IMR-90 (cell line): ENCODE measurements at regions not wholly inside any gene's neighbourhood (a gene's known extent, or its start where the extent isn't known, plus 50 kb on each side); places are given as distances from the start of the nearest gene placed in this dataset.

Source experiments
- ATAC-seq: fragments of 200-7000 bp; cut with Tn5 transposase; 2 replicates; pipeline ENCODE4 v1.9.1; 2020; ENCODE audit warnings: low read depth, mild to moderate bottlenecking, moderate library complexity
- BruUV-seq: library from RNA; stranded (reverse); fragments of 400-500 nt; replicated peaks from 2 replicates; lab custom pipeline; 2021; lab: Mats Ljungman, UMichigan
- CTCF ChIA-PET: fragments of 300-600 bp; formaldehyde crosslinking; extraction: SDS; loops from one replicate; lab custom pipeline; 2021; ENCODE audit warnings: antibody characterized with exemption; lab: Yijun Ruan, JAX
- POLR2A ChIA-PET: fragments of 300-600 bp; sonication (Branson Sonifier 250); formaldehyde crosslinking; loops from one replicate; lab custom pipeline; 2022; ENCODE audit warnings: antibody characterized with exemption; ENCODE audit not compliant: unreplicated experiment; lab: Charles Lee
- DNase-seq: peaks from one replicate; pipeline ENCODE4 v3.0.0; 2013
- H2AFZ ChIP-seq: replicated peaks from 2 replicates; pipeline ENCODE3; 2013; ENCODE audit warnings: low read length, mild to moderate bottlenecking; ENCODE audit not compliant: poor library complexity
- H2AK5ac ChIP-seq: 2 replicates; pipeline ENCODE4 v1.6.1; 2013; ENCODE audit warnings: low read depth, low read length, inconsistent platforms
- H2AK9ac ChIP-seq: replicated peaks from 2 replicates; pipeline ENCODE3; 2013; ENCODE audit warnings: mild to moderate bottlenecking, low read depth, low read length, moderate library complexity; ENCODE audit not compliant: poor library complexity
- H2BK120ac ChIP-seq: 2 replicates; pipeline ENCODE4 v1.6.1; 2013; ENCODE audit warnings: low read depth, low read length, inconsistent platforms
- H2BK15ac ChIP-seq: 3 replicates; pipeline ENCODE4 v1.6.1; 2013; ENCODE audit warnings: low read depth, low read length, inconsistent platforms
- H2BK20ac ChIP-seq: 2 replicates; pipeline ENCODE4 v1.6.1; 2013; ENCODE audit warnings: low read depth, mild to moderate bottlenecking, inconsistent platforms, low read length, moderate library complexity
- H2BK5ac ChIP-seq: 2 replicates; pipeline ENCODE4 v1.6.1; 2013; ENCODE audit warnings: mild to moderate bottlenecking, low read depth, low read length, inconsistent platforms; ENCODE audit not compliant: poor library complexity, severe bottlenecking
- H3K14ac ChIP-seq: replicated peaks from 2 replicates; pipeline ENCODE4 v1.6.1; 2013; ENCODE audit warnings: low read depth, low read length, inconsistent platforms
- H3K18ac ChIP-seq: 2 replicates; pipeline ENCODE4 v1.6.1; 2013; ENCODE audit warnings: low read depth, low read length, control low read depth
- H3K23ac ChIP-seq: 2 replicates; pipeline ENCODE4 v1.6.1; 2013; ENCODE audit warnings: low read depth, low read length, inconsistent platforms
- H3K27ac ChIP-seq: 2 replicates; pipeline ENCODE4 v1.5.1; 2013; ENCODE audit warnings: mild to moderate bottlenecking, control low read depth, low read length; ENCODE audit not compliant: insufficient read depth
- H3K27me3 ChIP-seq: 2 replicates; pipeline ENCODE4 v1.6.1; 2013; ENCODE audit warnings: low read length; ENCODE audit not compliant: control insufficient read depth, insufficient read depth
- H3K36me3 ChIP-seq: 2 replicates; pipeline ENCODE4 v1.6.1; 2013; ENCODE audit warnings: low read length, mixed read lengths; ENCODE audit not compliant: control insufficient read depth, insufficient read depth
- H3K4ac ChIP-seq: 2 replicates; pipeline ENCODE4 v1.6.1; 2013; ENCODE audit warnings: low read depth, low read length, inconsistent platforms
- H3K4me1 ChIP-seq: 2 replicates; pipeline ENCODE4 v1.6.1; 2013; ENCODE audit warnings: low read length, mixed read lengths; ENCODE audit not compliant: control insufficient read depth, insufficient read depth
- H3K4me2 ChIP-seq: 2 replicates; pipeline ENCODE4 v1.6.1; 2013; ENCODE audit warnings: low read depth, mild to moderate bottlenecking, control low read depth, low read length, moderate library complexity
- H3K4me3 ChIP-seq: 2 replicates; pipeline ENCODE4 v1.5.1; 2013; ENCODE audit warnings: low read depth, mild to moderate bottlenecking, control low read depth, low read length, moderate library complexity; ENCODE audit not compliant: insufficient read depth
- H3K56ac ChIP-seq: 2 replicates; pipeline ENCODE4 v1.6.1; 2013; ENCODE audit warnings: low read length, inconsistent platforms; ENCODE audit not compliant: insufficient read depth; ENCODE audit errors: extremely low read depth
- H3K79me1 ChIP-seq, 2 experiments: 2 replicates each; pipeline ENCODE4 v1.6.1; 2013; ENCODE audit warnings: low read length in 2 of 2, inconsistent platforms in 1 of 2, low read depth in 1 of 2
- H3K9ac ChIP-seq: 2 replicates; pipeline ENCODE4 v1.6.1; 2013; ENCODE audit warnings: low read depth, low read length, control low read depth
- H3K9me1 ChIP-seq: 2 replicates; pipeline ENCODE4 v1.6.1; 2013; ENCODE audit warnings: low read length, inconsistent platforms; ENCODE audit not compliant: insufficient read depth
- H3K9me3 ChIP-seq: 2 replicates; pipeline ENCODE4 v1.6.1; 2013; ENCODE audit warnings: low read length; ENCODE audit not compliant: control insufficient read depth, insufficient read depth
- H4K20me1 ChIP-seq: 2 replicates; pipeline ENCODE4 v1.6.1; 2013; ENCODE audit warnings: low read length, inconsistent platforms; ENCODE audit not compliant: insufficient read depth
- H4K5ac ChIP-seq: 2 replicates; pipeline ENCODE4 v1.6.1; 2013; ENCODE audit warnings: mild to moderate bottlenecking, low read depth, low read length, control low read depth
- H4K8ac ChIP-seq, 2 experiments: 2 replicates each; pipeline ENCODE4 v1.6.1; 2013; ENCODE audit warnings: low read depth in 2 of 2, low read length in 2 of 2, control low read depth in 1 of 2, inconsistent platforms in 1 of 2
- H4K91ac ChIP-seq: 2 replicates; pipeline ENCODE4 v1.6.1; 2013; ENCODE audit warnings: low read depth, low read length, inconsistent platforms; ENCODE audit not compliant: insufficient read depth
- BHLHE40 ChIP-seq: fragments of 150-350 bp; IDR thresholded peaks from 2 replicates; pipeline ENCODE4 v1.6.1; 2016; ENCODE audit warnings: mild to moderate bottlenecking, low read depth, low read length
- CEBPB ChIP-seq: IDR thresholded peaks from 2 replicates; pipeline ENCODE4 v1.6.1; 2012; ENCODE audit warnings: low read depth, low read length, improper control_type of control experiment
- CHD1 ChIP-seq: IDR thresholded peaks from 2 replicates; pipeline ENCODE4 v1.6.1; 2012; ENCODE audit warnings: low read depth, low read length, improper control_type of control experiment
- FOS ChIP-seq: fragments of 150-350 bp; IDR thresholded peaks from 2 replicates; pipeline ENCODE4 v1.6.1; 2016; ENCODE audit warnings: low read depth, low read length
- MXI1 ChIP-seq: IDR thresholded peaks from 2 replicates; pipeline ENCODE4 v1.6.1; 2012; ENCODE audit warnings: low read depth, mild to moderate bottlenecking, low read length, moderate library complexity, borderline replicate concordance
- NFE2L2 ChIP-seq: fragments of 150-350 bp; IDR thresholded peaks from 2 replicates; pipeline ENCODE4 v1.6.1; 2016; ENCODE audit warnings: low read depth, mild to moderate bottlenecking, low read length
- RAD21 ChIP-seq: IDR thresholded peaks from 2 replicates; pipeline ENCODE4 v1.6.1; 2012; ENCODE audit warnings: low read length, improper control_type of control experiment
- whole genome bisulfite sequencing, 2 experiments: methylation state at CpG; one replicate each; pipeline versions ENCODE4 v1.1.5 to v1.1.7; 2013; ENCODE audit warnings: missing lambda C conversion rate in 2 of 2; ENCODE audit not compliant: insufficient read length in 1 of 2; ENCODE audit errors: extremely low coverage in 2 of 2; 5-methylcytosine and 5-hydroxymethylcytosine counted together
- dilution Hi-C: fragments of 300-500 bp; cut with HindIII; formaldehyde crosslinking; loops from one replicate; pipeline ENCODE4 v1.14.3; 2018; ENCODE audit warnings: low sequenced_read_pairs; ENCODE audit not compliant: unreplicated experiment
- in situ Hi-C: fragments of 300-500 bp; cut with MboI; formaldehyde crosslinking; loops from 3 replicates; pipeline ENCODE4 v1.14.3; 2019; ENCODE audit warnings: low sequenced_read_pairs, inconsistent platforms, mixed read lengths
- intact Hi-C: fragments of 100-400 bp; cut with micrococcal nuclease; formaldehyde crosslinking; loops from 2 replicates; pipeline ENCODE4 v1.10.0; 2022
- TF ChIP-seq, protein P1 (sequence below): conservative IDR thresholded peaks from 2 replicates; pipeline ENCODE4 v1.5.1; 2012; ENCODE audit warnings: mild to moderate bottlenecking, low read depth, low read length, improper control_type of control experiment

DNA sequence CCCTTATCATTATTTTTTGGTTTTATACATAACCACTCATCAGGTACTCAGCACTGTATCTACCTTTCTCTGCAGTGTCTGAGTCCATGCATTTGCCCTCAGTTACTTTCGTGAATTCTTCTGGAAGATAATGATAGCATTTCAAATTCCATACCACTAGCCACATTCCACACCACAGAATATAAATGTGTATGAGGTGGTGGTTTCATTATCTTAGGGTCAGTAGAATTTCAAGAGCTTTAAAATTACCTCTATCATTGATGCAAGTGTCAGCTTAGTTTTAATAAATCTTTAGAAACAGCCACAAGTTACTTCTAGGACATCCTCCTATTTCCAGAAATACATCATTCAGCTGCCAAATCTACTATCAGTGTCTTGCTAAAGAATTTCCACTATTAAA lies 1578.3 kb downstream of the OLFM4 start:
- in situ Hi-C loops (no loop called here), intact Hi-C loops (no loop called here), dilution Hi-C loops (no loop called here)
- TF ChIP-seq CHD1 (no peak), NFE2L2 (no peak), CEBPB (no peak), BHLHE40 (no peak), RAD21 (no peak), FOS (no peak), MXI1 (no peak)
- TF ChIP-seq, protein P1, sequence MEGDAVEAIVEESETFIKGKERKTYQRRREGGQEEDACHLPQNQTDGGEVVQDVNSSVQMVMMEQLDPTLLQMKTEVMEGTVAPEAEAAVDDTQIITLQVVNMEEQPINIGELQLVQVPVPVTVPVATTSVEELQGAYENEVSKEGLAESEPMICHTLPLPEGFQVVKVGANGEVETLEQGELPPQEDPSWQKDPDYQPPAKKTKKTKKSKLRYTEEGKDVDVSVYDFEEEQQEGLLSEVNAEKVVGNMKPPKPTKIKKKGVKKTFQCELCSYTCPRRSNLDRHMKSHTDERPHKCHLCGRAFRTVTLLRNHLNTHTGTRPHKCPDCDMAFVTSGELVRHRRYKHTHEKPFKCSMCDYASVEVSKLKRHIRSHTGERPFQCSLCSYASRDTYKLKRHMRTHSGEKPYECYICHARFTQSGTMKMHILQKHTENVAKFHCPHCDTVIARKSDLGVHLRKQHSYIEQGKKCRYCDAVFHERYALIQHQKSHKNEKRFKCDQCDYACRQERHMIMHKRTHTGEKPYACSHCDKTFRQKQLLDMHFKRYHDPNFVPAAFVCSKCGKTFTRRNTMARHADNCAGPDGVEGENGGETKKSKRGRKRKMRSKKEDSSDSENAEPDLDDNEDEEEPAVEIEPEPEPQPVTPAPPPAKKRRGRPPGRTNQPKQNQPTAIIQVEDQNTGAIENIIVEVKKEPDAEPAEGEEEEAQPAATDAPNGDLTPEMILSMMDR, result no peak
- Histone ChIP-seq H3K27ac (no peak overlapping the region), H2BK20ac (no peak overlapping the region), H3K9me1 (no peaks in the 10 kb centered on the region), H3K4ac (no peak overlapping the region), H2BK120ac (no peak overlapping the region), H2AK5ac (no peak overlapping the region), H4K5ac (no peak overlapping the region), H3K4me1 (no peaks in the 10 kb centered on the region), H3K9ac (no peak overlapping the region), H2AK9ac (no peak overlapping the region), H3K4me2 (no peak overlapping the region), H3K23ac (no peak overlapping the region), H4K91ac (no peak overlapping the region), H2BK15ac (no peak overlapping the region), H3K9me3 (peaks cover 4% of the 10 kb centered on the region), H3K14ac (no peak overlapping the region), H4K8ac (no peak overlapping the region), H3K56ac (no peak overlapping the region), H3K18ac (no peak overlapping the region), H4K20me1 (no peaks in the 10 kb centered on the region), H3K36me3 (no peaks in the 10 kb centered on the region), H2BK5ac (no peak overlapping the region), H3K79me1 (no peaks in the 10 kb centered on the region), H3K27me3 (no peaks in the 10 kb centered on the region), H3K4me3 (no peak overlapping the region), H2AFZ (no peak overlapping the region)
- DNase-seq (no peak), ATAC-seq (no peak)
- no TSS peak for BruUV-seq
- POLR2A ChIA-PET, result no interaction called here
- WGBS, 2 experiments, result no CpG with 5 or more reads among the region's 1 CpG
- CTCF ChIA-PET, result no interaction called here
